GM21717 (cell line): ENCODE measurements at regions not wholly inside any gene's neighbourhood (a gene's known extent, or its start where the extent isn't known, plus 50 kb on each side); places are given as distances from the start of the nearest gene placed in this dataset.

Source experiments
- ATAC-seq: cut with Tn5 transposase; IDR thresholded peaks from one replicate; pipeline ENCODE4 v1.9.1; 2021; ENCODE audit warnings: mild to moderate bottlenecking, moderate library complexity; ENCODE audit not compliant: unreplicated experiment

DNA sequence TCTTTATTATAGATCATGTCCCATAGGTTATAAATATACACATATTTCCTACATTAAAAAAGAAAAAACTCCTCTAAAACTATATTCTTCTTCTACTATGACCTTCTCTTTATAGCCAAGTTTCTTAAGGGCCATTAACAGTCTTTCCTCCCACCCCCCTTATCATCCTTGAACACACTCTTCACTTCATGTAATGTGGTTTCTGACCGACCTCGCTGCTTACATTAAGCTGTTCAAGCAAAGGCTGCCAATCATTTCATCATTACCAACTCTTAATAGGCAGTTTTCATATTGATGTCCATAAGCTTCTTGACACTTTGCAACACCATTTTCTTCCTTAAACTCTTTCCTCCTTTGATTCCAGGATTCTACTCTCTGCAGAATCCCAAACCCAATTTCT is 283.0 kb upstream of the PCSK5 start:
- ATAC-seq, result no peak

- no peak for ATAC-seq
Observed at GRCh38 chr9:75609401-75609800, 281.1 kb upstream of the PCSK5 start.

- no peak for ATAC-seq
Observed at GRCh38 chr9:75610246-75610645, 280.2 kb upstream of the PCSK5 start.

DNA sequence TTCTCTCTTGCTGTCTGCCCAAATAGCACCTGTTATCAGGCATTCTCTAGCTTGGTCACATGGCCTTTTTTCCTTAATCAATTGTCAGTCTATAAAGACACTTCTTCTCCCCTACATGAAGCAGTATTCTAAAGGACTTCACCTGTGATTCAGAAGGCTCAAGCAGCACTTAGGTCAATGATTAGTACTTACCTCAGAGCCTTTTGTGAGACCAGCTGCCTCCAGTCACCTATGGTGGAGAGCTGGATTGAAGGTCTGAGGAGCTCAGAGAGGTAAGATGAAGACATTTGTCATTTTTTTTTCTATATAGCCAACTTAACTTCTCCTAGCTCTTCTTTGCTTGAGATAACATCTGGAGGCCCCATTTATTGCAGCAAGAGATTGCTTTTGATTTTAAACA is 278.3 kb upstream of the PCSK5 start:
- ATAC-seq, result no peak

DNA sequence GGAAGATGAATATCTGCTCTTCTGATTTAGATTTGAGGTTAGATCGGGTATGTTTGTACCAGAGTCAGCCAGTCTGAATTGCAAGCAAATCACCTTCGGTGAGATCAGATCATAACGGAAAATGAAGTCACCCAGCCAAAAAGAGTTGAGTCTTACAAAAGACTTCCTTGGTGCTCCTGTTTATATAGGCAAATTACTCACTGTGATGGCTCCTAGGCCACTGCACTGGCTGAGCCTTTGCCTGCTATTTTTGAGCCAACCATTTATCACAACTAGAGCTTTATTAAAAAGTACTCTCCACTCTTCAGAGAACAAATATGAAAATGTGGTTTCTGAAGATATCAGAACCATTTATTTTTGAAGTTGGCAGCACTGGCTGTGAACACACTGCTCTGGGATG is 277.7 kb upstream of the PCSK5 start:
- no peak for ATAC-seq

DNA sequence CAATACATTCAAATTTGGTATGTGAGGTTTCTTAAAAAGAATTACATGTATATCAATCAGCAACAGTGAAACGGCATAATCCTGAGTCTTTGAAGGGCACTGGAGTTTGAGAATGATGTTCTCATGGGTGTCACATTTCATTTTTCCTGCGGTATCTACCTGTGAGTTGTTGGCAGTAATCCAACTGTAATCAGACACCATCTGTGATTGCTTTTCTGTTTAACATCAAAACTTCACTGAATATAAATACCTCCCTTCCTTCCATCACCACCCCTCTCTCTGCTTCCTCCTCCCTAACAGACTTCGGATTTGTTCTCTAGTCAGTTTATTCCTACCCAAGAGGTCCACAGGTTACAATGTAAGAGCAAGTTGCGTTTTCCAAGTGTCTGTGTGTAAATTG is 275.2 kb upstream of the PCSK5 start:
- no peak for ATAC-seq

DNA sequence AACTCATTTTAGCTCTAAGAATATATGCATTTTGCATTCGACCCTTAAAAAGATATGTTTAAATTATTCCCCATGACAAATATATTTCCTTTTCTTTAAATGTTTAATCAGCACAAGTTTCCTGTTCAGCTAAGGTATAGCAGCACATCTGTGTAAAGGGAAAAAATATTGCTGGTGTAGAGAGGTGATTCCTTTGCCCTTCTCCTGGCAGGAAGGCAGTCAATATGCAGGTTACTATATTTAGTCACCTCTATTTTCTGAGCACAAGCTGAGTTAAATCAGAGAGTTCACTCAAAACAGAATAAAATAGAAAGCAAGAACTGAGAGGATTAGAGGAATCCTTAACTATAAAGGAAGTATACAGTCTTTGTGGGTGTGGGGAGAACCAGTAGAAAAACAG is 274.4 kb upstream of the PCSK5 start:
- no peak for ATAC-seq

DNA sequence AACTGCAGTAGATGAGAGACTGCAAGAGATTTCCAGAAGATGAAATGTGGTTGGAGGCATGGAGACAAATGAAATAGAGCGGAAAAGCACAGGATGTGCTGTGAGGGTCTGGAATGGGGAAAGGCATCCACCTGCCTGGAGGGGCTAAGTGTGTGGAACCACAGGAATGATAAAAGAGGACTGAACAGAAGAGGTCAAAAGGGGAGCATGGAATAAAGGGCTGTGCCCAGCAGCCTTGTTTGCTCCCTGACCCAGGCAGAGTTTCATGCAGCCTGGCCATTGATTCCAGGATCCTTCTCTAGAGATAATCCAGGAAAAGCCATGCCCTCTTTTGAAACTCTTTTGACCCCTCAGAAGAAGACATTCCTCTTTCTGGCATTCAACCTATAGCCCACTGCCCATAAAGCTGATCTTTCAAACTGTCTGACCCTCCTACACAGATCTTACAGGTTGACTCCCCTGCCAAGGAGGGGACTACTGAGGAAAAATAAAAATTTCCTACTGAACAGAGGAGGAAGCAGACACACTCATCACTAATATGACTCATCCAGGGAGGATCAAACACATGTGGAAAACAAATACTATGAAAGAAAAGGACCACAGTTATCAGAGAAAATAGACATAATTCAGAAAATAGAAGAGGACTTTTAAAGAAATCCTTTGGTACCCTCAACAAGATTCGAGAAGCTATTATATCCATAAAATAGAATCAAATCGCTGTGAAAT is 273.5 kb upstream of the PCSK5 start:
- ATAC-seq, result no peak

DNA sequence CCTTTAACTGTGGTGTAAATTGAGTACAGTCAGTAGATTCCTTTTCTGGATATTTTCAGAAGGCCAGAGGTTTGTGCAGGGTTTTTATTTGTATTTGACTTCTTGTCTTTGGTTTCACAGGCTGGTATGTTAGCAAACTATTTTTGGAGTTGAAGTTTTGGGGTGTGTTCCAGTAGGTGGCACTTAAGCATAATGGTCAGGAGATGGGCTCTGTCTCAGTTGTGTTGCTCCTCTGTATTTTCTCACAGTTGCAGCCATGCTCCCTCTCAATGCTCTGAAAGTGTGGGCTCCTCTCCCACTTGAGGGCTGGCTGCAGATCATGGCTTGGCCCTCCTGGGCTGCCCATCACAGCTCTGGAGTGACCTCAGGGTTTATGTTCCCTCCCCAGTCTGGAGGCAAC is 267.0 kb upstream of the PCSK5 start:
- ATAC-seq, result no peak

DNA sequence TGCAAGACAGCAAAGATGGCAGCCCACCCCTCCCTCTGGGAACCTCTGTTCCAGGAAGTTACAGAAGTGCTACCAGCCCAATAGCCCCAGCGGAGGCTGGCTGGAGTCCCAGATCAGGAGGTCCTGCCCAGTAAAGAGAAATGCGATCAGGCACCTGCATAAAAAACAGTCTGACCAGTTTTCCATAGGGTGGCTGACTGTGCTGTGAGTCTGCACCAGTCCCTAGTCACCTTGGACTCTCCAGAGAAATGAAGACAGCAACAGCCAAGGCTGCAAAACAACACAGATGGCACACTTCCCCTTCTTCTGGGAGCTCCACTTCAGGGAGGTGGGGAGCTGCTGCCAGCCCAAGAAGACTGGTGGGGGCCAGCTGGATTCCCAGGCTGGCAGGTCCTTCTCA is 265.5 kb upstream of the PCSK5 start:
- ATAC-seq, result no peak

- no peak for ATAC-seq
Observed at GRCh38 chr9:75626860-75627259, 263.6 kb upstream of the PCSK5 start.

GRCh38 chr9:75628952-75629351 is 261.5 kb upstream of the PCSK5 start:
- no peak for ATAC-seq

DNA sequence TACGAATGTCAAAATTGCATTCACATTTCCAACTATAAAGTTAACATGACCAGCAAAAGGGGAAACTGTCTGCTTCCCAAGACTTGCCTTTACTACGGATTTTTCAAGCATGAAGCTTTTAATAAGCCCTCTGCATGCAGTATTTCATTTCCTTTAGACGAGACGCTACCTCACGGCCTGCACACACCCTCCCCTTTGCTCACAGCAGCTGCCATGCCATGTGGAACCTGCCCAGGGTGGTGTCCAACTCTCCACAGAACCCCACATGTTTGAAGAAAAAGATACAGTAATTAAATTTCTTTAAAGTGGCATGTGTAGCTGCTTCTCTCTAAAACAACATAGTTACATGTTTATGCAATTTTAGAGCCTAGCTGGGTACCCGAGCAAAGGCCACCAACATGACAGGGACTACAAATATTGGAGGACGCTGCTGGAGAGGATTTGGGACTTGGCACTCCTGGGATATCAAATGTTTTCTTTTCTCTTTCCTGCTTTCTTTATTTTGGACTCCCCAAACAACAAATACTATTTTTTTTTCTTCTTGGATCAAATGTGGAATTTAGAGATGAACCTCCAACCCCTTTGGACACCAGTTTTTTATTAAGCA is 256.9 kb upstream of the PCSK5 start:
- ATAC-seq, result no peak

DNA sequence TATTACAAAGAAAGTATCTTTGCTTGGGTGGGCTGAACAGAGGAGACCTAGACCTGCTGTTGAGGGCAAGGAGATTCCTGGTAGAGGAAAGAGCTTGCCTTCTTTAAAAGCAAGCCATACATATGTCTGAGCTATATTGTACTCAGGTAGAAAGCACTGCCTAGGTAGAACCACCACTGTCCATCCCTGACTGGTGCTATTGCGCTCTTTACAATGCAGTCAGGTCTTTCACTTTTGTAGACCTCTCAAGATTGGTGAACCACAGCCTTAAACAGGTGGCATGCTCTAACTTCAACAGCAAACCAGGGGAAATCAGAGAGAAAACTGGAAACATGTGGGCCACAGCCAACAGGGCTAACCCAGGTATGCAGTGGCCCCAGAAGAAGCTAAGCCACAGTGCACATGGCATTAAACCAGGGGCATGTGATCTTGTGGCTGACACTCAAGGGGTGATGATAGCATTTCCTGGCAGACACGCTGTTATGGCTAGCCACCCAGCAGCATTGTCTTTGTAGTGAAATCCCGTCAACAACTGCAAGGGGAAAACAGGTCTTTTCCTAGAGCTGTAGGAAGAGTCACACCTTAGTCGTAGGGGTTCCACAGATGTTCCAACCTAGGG is 253.9 kb upstream of the PCSK5 start:
- no peak for ATAC-seq

DNA sequence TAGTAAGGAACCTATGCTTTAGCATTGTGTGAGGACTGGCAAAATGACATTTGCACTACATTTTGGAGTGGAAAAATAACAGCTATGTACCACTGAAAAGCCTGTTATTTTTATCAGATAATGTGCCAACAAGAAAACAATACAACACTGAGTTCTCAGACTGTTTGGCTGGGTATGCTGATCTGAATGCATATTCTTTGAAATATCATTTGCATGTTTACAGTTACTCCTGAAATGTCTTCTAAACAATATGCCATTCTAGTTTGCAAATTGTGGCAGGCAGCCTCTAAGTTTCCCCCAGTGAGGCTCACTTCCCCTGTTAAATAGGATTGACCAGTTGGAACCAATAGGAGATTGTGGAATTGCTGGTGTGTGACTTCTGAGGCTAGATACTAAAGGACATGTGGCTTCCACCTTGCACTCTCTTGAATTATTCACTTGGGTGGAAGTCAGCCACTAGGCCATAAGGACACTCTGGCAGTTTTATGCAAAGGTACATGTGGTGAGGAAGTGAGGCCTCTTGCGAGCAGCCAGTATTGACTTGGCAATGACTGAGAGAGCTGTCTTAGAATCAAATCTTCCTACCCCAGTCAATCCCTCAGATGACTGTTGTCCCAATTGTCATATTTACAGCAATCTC is 250.4 kb upstream of the PCSK5 start:
- ATAC-seq, result no peak

DNA sequence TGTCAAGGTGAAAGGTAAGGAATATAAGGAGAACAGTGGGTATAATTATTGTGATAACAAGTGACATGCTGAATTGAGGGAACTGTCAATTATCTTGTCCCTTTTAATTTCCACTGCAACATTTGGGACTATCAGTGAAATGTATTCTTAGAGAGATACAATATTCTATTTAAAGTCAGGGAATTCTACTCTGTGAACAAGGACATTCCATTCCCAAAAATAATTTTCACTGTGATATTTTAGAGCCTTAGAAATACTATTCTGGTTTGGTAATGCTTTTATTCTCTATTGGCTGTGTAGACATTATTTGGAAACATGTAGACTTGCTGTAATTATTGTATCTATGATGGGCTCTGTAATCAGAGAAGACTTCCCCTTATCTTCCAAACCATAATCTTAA is 248.0 kb upstream of the PCSK5 start:
- no peak for ATAC-seq

DNA sequence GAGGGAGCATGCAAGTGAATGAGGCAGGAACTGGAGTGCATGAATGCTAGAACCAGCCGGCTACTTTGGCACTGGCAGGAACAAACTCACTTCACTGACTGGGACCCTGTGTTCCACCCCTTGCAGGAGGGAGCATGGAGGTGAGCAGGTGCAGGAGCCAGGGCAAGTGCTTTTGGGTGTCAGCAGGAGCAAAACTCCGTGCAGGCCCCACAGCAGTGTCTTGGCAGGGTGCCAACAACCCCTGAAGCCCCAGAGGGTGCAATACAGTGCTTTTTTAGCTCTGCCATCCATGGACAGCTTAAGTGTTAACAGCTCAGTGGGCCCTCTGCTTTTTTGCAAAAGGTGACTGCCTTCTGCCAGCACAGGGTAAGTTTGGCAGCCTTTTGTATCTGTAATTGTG is 245.8 kb upstream of the PCSK5 start:
- ATAC-seq, result no peak

GRCh38 chr9:75648034-75648433 is 242.4 kb upstream of the PCSK5 start:
- no peak for ATAC-seq

- ATAC-seq, result no peak
Observed at GRCh38 chr9:75649060-75649459, 241.4 kb upstream of the PCSK5 start.

DNA sequence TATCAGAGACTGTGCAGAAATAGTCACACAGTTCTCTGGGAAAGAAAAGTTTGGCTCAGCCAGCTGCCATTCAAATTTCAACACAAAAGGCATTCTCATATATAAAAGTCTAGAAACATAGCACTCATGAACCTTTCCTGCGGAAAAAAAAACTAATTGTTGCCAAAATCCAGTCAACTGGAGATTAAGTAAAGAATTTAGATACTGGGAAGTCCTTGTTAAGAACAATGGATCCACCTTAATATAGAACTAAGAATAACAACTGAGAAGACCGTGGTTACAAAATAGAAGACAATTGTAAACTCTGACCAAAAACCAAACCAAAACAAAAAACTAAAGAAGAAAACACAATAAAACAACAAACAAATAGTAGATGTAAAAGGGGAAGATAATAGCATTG is 238.8 kb upstream of the PCSK5 start:
- ATAC-seq, result no peak

DNA sequence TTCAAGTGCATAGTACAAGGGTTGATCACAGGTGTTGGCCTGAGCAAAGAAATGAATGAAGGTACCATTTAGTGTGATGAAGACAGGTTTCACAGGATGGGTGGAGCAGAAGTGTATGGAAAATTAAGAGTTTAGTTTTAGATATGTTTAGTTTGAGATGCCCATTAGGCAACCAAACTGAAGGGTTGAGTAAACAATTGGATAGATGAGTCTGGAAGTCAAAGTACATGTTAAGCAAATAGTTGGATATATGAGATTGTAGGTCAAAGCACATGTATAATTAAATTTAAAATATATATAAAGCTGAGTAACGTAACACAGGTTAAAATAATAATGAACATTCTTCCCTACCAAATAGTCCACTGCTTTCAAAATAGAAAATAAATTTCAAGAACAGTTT is 237.1 kb upstream of the PCSK5 start:
- ATAC-seq, result no peak

DNA sequence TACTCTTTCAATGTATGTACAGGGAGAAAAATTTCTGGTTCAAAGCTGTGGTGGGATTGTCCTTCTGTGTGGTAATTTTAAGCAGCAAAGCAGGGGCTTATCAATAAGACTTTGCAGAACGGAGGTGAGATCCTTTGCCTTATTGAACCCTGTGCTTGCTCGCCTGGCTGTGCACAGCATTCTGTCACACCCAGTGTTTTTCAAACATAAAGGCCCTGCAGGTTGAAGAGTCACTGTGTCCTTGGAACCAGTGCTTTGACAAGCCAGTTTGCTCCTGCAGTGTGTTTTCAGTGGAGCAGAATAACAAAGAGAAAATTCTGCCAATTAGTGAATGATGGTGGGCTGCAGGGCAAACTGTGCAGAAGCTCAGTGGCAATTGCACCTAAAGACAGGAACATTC is 236.7 kb upstream of the PCSK5 start:
- no peak for ATAC-seq
